Ascending aorta (tissue), 2 donors: ENCODE measurements at regions not wholly inside any gene's neighbourhood (a gene's known extent, or its start where the extent isn't known, plus 50 kb on each side); places are given as distances from the start of the nearest gene placed in this dataset.
A peak's percentile ranks its signal among the peaks of the same experiment; 100 is the strongest.

Experiments used
- DNase-seq, 2 donors: peaks; one replicate each; pipeline ENCODE4 v3.0.0-alpha.2; 2019; ENCODE audit warnings: low spot score in 2 of 2
- H3K27ac ChIP-seq, 2 donors: fragments of 200-600 bp; sonication (generic); one replicate each; pipeline ENCODE4 v1.5.1; 2016 to 2017; ENCODE audit warnings: mild to moderate bottlenecking in 1 of 2
- H3K27me3 ChIP-seq: fragments of 200-600 bp; sonication (generic); one replicate; pipeline ENCODE4 v1.5.1; 2017
- H3K36me3 ChIP-seq, 2 donors: fragments of 200-600 bp; sonication (generic); one replicate each; pipeline ENCODE4 v1.5.1; 2016
- H3K4me1 ChIP-seq, 2 donors: fragments of 200-600 bp; sonication (generic); one replicate each; pipeline ENCODE4 v1.5.1; 2016 to 2017; ENCODE audit warnings: mild to moderate bottlenecking in 1 of 2
- H3K4me3 ChIP-seq, 2 donors: fragments of 200-600 bp; sonication (generic); one replicate each; pipeline ENCODE4 v1.5.1; 2016 to 2017; ENCODE audit warnings: mild to moderate bottlenecking in 1 of 2
- H3K9me3 ChIP-seq, 2 donors: fragments of 200-600 bp; sonication (generic); one replicate each; pipeline ENCODE4 v1.5.1; 2016
- intact Hi-C: fragments of 100-400 bp; cut with DNase I; formaldehyde crosslinking; loops from one replicate; pipeline ENCODE4 v1.15.1; 2023
- TF ChIP-seq, protein P1 (sequence below), 3 experiments: fragments of 200-600 bp in 2 of 3; fragments of 450-650 bp in 1 of 3; sonication (generic) in 2 of 3; IDR thresholded peaks; one replicate each; pipeline ENCODE4 v1.5.1; 2016 to 2019; ENCODE audit warnings: antibody characterized with exemption in 3 of 3, mild to moderate bottlenecking in 1 of 3, moderate library complexity in 1 of 3

DNA sequence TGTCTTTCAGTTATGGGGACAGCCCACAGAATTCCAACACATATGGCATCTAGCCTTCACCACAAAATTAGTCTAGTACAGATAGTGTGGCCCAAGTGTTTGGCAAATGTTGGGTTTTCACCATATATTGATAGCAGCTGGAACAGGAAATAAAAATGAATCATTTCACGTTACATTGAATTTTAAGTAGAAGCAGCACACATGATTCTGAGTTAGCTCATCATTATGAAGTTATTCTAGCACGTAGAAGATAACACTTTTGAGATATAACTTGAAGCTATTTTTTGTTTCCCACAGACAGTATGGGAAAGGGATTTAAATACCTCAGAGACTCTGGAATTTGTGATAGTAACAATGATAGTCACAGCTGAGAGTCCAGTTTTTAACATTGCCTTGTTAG, 118.7 kb downstream of the FAT4 start:
- Histone ChIP-seq H3K4me1 (peaks cover 0 to 7% of the 10 kb centered on the region in 2 donors), H3K27ac (peak overlapping the region in 1 of 2 donors; percentile 25), H3K9me3 (no peaks in the 10 kb centered on the region), H3K4me3 (no peak overlapping the region), H3K27me3 (no peaks in the 10 kb centered on the region), H3K36me3 (peaks cover 5 to 10% of the 10 kb centered on the region in 2 donors)
- intact Hi-C loops = no loop called here
- no peak for DNase-seq
- TF ChIP-seq, protein P1, sequence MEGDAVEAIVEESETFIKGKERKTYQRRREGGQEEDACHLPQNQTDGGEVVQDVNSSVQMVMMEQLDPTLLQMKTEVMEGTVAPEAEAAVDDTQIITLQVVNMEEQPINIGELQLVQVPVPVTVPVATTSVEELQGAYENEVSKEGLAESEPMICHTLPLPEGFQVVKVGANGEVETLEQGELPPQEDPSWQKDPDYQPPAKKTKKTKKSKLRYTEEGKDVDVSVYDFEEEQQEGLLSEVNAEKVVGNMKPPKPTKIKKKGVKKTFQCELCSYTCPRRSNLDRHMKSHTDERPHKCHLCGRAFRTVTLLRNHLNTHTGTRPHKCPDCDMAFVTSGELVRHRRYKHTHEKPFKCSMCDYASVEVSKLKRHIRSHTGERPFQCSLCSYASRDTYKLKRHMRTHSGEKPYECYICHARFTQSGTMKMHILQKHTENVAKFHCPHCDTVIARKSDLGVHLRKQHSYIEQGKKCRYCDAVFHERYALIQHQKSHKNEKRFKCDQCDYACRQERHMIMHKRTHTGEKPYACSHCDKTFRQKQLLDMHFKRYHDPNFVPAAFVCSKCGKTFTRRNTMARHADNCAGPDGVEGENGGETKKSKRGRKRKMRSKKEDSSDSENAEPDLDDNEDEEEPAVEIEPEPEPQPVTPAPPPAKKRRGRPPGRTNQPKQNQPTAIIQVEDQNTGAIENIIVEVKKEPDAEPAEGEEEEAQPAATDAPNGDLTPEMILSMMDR (IDR thresholded peaks at IDR 0.05) = no peak

DNA sequence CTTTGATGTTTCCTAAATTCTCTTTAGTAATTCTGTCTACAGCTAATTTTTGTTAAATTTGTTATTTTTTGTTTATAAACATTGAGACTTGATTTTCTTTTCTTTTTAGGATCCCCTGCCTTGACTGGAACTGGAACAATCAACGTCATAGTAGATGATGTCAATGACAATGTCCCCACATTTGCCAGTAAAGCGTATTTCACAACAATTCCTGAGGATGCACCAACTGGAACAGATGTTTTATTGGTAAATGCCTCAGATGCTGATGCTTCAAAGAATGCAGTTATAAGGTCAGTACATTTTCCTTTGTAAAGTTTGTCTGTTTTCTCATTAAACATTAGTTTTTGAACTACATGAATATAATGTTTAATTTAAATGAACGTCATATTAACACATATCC, 119.4 kb downstream of the FAT4 start:
- TF ChIP-seq, protein P1 (IDR thresholded peaks at IDR 0.05) = no peak
- no peak overlapping the region for H3K27ac ChIP-seq
- intact Hi-C loops = no loop called here

DNA sequence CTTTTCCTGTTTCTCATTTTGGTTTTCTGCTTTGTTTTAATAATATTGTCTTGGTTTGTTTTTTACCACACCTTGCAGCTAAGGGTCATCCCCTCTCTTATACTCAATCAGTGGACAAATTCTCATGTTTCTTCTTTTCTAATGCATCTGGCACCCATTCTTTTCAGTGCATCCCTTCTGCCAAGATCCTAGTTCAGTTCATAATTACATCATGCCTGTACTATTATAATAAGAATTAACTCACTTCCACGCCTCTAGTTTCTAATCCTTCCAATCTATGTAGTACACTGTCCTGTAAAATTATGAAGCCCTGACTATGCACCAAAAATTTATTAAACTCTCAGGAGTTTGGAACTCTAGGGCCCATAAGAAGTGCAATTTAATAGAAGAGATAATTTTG, 126.1 kb downstream of the FAT4 start:
- Histone ChIP-seq H3K9me3 (no peaks in the 10 kb centered on the region), H3K27me3 (no peaks in the 10 kb centered on the region), H3K27ac (no peak overlapping the region), H3K36me3 (peaks cover 0 to 5% of the 10 kb centered on the region in 2 donors), H3K4me3 (no peak overlapping the region), H3K4me1 (peaks cover 0 to 7% of the 10 kb centered on the region in 2 donors)
- intact Hi-C loops = no loop called here
- TF ChIP-seq, protein P1 (IDR thresholded peaks at IDR 0.05) = no peak
- DNase-seq = no peak

More for the DNA sequence above, 119.4 kb downstream of the FAT4 start:
- DNase-seq = no peak
- Histone ChIP-seq H3K4me1 (peaks cover 0 to 7% of the 10 kb centered on the region in 2 donors), H3K27me3 (no peaks in the 10 kb centered on the region), H3K4me3 (no peak overlapping the region), H3K36me3 (peaks cover 5 to 10% of the 10 kb centered on the region in 2 donors), H3K9me3 (no peaks in the 10 kb centered on the region)

DNA sequence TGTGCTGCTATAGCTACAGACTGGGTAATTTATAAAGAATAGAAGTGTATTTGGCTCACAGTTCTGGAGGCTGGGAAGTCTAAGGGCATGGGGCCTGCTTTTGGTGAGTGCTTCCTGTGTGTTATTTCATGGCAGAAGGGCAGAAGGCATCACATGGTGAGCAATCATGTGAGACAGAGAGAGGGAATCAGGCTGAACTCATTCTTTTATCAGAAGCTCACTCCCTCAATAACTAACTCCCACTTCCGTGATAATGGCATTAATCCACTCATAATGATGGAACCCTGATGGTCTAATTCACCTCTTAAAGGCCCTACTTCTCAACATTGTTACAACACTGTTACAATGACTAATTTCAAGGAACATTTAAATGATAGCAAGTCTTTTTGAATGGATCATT, 129.4 kb downstream of the FAT4 start:
- TF ChIP-seq, protein P1 (IDR thresholded peaks at IDR 0.05) = no peak
- peaks cover 3 to 16% of the 10 kb centered on the region in 2 donors for H3K36me3 ChIP-seq
- no peak overlapping the region for H3K4me3 ChIP-seq
- H3K4me1 ChIP-seq = peaks cover 0 to 7% of the 10 kb centered on the region in 2 donors
- intact Hi-C loops = no loop called here
- DNase-seq = no peak
- H3K9me3 ChIP-seq = no peaks in the 10 kb centered on the region
- H3K27ac ChIP-seq = no peak overlapping the region
- H3K27me3 ChIP-seq = no peaks in the 10 kb centered on the region

DNA sequence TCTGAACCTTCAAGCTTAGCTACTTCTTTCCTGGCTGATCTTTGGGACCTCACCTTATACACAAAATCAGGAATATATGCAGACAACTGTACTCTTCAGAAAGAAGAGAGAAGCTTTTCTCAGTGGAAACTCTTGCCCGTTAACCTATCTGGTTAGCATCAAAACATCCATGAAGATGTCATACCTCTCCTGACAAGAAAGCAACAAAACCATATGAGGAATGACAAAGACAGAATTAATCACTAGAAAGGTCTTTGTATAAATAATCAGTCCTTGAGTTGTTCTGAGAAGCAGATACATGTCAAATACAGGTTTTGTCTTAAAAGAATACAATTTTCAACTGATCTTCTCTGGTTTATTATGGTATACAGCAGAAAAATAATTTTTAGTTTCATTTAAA, 130.8 kb downstream of the FAT4 start:
- H3K36me3 ChIP-seq = peaks cover 10 to 30% of the 10 kb centered on the region in 2 donors
- intact Hi-C loops = no loop called here
- no peak overlapping the region for H3K4me3 ChIP-seq
- peaks cover 0 to 3% of the 10 kb centered on the region in 2 donors for H3K4me1 ChIP-seq
- no peak overlapping the region for H3K27ac ChIP-seq
- TF ChIP-seq, protein P1 (IDR thresholded peaks at IDR 0.05) = no peak
- H3K27me3 ChIP-seq = no peaks in the 10 kb centered on the region
- no peaks in the 10 kb centered on the region for H3K9me3 ChIP-seq
- no peak for DNase-seq
